ENCODE measurements at regions not wholly inside any gene's neighbourhood (a gene's known extent, or its start where the extent isn't known, plus 50 kb on each side); places are given as distances from the start of the nearest gene placed in this dataset.
"Not testable (repeated sequence)": the region's sequence is repeated elsewhere in the genome, so short reads cannot be mapped to it uniquely, and the experiment has no call there.

DNA sequence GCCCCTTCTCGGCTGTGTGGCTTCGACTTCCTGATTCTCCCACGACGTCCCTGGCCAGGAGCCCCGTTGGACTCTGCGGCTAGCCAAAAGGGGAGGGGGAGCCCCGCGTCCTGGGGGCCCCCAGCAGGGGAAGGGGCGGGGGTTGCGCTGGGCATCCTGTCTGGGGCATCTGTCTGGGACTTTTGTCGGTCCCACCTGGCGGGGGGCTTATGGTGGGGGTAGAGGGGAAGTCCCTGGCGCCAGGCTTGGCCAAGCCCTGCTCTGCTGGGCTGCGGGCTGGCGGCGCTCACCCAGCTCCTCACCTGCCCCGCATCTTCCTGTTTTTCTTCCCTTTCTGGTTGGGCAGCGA is 142.7 kb upstream of the EEF2KMT start:
- not testable (repeated sequence) for H3K9me3 ChIP-seq (ENCODE audit: control insufficient read depth in 2 of 2, low read length in 2 of 2); ATAC-seq (ENCODE audit: low read depth in 2 of 2); H3K36me3 Mint-ChIP-seq; H3K36me3 ChIP-seq (ENCODE audit: control insufficient read depth, insufficient read depth, low read length); H3K27ac ChIP-seq (ENCODE audit: insufficient read depth, low read length, poor library complexity, severe bottlenecking); DNase-seq; H3K27ac Mint-ChIP-seq; H3K4me1 Mint-ChIP-seq; H3K4me3 ChIP-seq (ENCODE audit: low read depth, low read length); H3K27me3 ChIP-seq (ENCODE audit: control insufficient read depth, insufficient read depth, low read length); H3K4me1 ChIP-seq (ENCODE audit: control insufficient read depth, insufficient read depth, low read length, poor library complexity, severe bottlenecking); H3K9me3 Mint-ChIP-seq
- peaks cover 20% of the 10 kb centered on the region for H3K27me3 Mint-ChIP-seq
- peak overlapping the region in 1 of 4 donors; percentile 59 for H3K4me3 Mint-ChIP-seq

DNA sequence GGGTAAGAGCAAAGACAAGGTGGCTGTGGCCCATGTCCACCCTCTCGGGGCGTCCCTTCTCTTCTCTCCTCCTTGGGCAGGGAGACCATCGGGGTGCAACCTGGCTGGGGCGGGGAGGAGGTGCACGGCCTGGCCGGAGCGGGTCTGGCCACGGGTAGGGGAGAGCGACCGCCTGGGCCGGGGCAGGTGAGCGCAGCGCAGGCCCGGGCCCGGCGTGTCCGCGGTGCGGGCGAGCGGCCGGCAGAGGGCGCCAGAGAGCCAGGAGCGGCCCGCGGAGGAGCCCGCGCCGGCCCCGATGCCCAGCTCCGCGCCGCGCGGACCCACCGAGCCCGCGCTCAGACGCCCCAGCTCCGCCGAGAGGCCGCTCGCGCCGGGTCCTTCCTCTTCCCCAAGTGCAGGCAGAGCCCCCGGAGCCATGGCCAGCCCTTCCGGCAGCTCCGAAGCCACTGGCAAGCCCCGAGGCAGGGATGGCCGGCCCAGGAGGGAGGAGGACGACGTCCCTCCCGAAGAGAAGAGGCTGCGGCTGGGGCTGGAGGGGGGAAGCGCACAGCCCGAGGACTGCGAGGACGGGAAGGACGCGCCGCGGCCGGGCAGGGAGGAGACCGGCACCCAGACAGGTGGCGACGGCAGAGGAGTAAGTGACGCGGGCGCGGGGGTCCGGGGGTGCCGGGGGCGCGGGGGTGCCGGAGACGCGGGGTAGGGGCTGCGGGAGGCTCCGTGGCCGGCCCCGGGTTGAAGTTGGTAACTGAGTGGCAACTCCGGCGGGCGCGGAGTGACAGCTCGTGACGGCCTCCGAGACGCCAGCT is 142.1 kb upstream of the EEF2KMT start:
- not testable (repeated sequence) for H3K4me1 ChIP-seq (ENCODE audit: control insufficient read depth, insufficient read depth, low read length, poor library complexity, severe bottlenecking); H3K36me3 Mint-ChIP-seq; ATAC-seq (ENCODE audit: low read depth in 2 of 2); H3K36me3 ChIP-seq (ENCODE audit: control insufficient read depth, insufficient read depth, low read length); H3K4me3 ChIP-seq (ENCODE audit: low read depth, low read length); H3K27ac ChIP-seq (ENCODE audit: insufficient read depth, low read length, poor library complexity, severe bottlenecking); H3K27ac Mint-ChIP-seq; H3K27me3 ChIP-seq (ENCODE audit: control insufficient read depth, insufficient read depth, low read length); H3K9me3 Mint-ChIP-seq; H3K9me3 ChIP-seq (ENCODE audit: control insufficient read depth in 2 of 2, low read length in 2 of 2); H3K4me1 Mint-ChIP-seq
- peaks cover 15% of the 10 kb centered on the region for H3K27me3 Mint-ChIP-seq
- peak; percentile 4 to 36 (median 18) for DNase-seq
- peak overlapping the region in 2 of 4 donors; percentile 52 to 70 for H3K4me3 Mint-ChIP-seq

DNA sequence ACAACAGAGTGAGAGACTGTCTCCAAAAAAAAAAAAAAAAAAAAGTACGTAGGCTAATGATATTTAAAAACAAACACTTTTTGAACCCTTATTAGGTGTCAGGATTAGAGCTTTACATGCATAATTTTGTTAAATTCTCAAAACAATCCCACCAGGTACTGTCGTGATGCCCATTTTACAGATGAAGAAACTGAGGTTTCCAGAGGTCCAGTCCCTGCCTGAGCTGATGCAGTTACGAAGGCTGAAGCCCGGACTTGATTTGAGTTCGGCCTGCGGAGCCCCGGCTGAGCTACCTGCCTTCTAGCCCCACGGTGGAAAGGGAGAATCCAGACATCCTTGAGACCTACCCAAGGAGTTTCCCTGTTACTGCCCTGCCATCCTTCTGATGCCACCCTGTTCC is 137.5 kb upstream of the EEF2KMT start:
- ATAC-seq (ENCODE audit: low read depth in 2 of 2) (no peak), DNase-seq (no peak)
- no peak overlapping the region for H3K4me3 ChIP-seq (ENCODE audit: low read depth, low read length)
- H3K4me1 Mint-ChIP-seq: peaks cover 0 to 6% (median 0%) of the 10 kb centered on the region in 4 donors
- H3K9me3 ChIP-seq (ENCODE audit: control insufficient read depth in 2 of 2, low read length in 2 of 2): no peaks in the 10 kb centered on the region
- no peaks in the 10 kb centered on the region for H3K4me1 ChIP-seq (ENCODE audit: control insufficient read depth, insufficient read depth, low read length, poor library complexity, severe bottlenecking)
- H3K27me3 Mint-ChIP-seq: peaks cover 14% of the 10 kb centered on the region
- H3K4me3 Mint-ChIP-seq: no peak overlapping the region
- H3K9me3 Mint-ChIP-seq: peaks cover 0 to 3% (median 0%) of the 10 kb centered on the region in 7 donors
- H3K36me3 ChIP-seq (ENCODE audit: control insufficient read depth, insufficient read depth, low read length): no peaks in the 10 kb centered on the region
- no peak overlapping the region for H3K27ac Mint-ChIP-seq
- H3K27me3 ChIP-seq (ENCODE audit: control insufficient read depth, insufficient read depth, low read length): no peaks in the 10 kb centered on the region
- no peaks in the 10 kb centered on the region for H3K36me3 Mint-ChIP-seq
- no peak overlapping the region for H3K27ac ChIP-seq (ENCODE audit: insufficient read depth, low read length, poor library complexity, severe bottlenecking)

DNA sequence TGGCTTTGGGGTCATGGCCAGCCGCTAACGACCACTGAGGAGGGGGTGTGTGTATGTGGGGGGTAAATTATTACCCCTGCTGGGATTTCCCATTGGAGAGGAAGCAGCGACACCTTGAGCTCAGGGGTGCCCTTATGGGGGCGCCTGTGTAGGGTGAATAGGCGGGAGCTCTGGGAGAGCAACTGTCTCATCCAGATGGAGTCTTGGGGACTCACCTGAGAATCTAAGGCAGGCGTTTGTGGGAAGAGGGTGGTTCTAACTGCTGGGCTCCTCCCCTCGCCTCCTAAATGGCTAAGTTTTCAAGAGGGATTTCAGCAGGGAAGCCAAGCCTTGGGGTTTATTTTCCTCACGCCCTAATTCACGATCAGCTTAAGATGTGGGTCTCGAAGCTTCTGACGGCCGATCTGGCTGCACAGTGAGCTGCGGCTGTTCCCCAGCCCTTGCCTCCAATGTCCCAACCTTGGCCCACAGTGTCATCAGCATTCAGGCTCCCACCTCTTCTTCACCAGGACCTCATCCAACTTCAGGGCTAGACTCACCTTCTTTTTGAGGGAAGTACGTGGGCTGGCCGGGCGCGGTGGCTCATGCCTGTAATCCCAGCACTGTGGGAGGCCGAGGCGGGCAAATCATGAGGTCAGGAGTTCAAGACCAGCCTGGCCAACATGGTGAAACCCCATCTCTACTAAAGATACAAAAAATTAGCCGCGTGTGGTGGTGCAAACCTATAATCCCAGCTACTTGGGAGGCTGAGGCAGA is 136.9 kb upstream of the EEF2KMT start:
- Mint-ChIP-seq H3K4me3 (no peak overlapping the region), H3K27me3 (peaks cover 14% of the 10 kb centered on the region), H3K27ac (no peak overlapping the region), H3K4me1 (peaks cover 0 to 6% (median 0%) of the 10 kb centered on the region in 4 donors), H3K36me3 (no peaks in the 10 kb centered on the region), H3K9me3 (peaks cover 0 to 3% (median 0%) of the 10 kb centered on the region in 7 donors)
- no peaks in the 10 kb centered on the region for H3K36me3 ChIP-seq (ENCODE audit: control insufficient read depth, insufficient read depth, low read length)
- H3K9me3 ChIP-seq (ENCODE audit: control insufficient read depth in 2 of 2, low read length in 2 of 2): no peaks in the 10 kb centered on the region
- DNase-seq (no peak), ATAC-seq (ENCODE audit: low read depth in 2 of 2) (no peak)
- H3K4me3 ChIP-seq (ENCODE audit: low read depth, low read length): no peak overlapping the region
- no peaks in the 10 kb centered on the region for H3K4me1 ChIP-seq (ENCODE audit: control insufficient read depth, insufficient read depth, low read length, poor library complexity, severe bottlenecking)
- H3K27ac ChIP-seq (ENCODE audit: insufficient read depth, low read length, poor library complexity, severe bottlenecking): no peak overlapping the region
- no peaks in the 10 kb centered on the region for H3K27me3 ChIP-seq (ENCODE audit: control insufficient read depth, insufficient read depth, low read length)

DNA sequence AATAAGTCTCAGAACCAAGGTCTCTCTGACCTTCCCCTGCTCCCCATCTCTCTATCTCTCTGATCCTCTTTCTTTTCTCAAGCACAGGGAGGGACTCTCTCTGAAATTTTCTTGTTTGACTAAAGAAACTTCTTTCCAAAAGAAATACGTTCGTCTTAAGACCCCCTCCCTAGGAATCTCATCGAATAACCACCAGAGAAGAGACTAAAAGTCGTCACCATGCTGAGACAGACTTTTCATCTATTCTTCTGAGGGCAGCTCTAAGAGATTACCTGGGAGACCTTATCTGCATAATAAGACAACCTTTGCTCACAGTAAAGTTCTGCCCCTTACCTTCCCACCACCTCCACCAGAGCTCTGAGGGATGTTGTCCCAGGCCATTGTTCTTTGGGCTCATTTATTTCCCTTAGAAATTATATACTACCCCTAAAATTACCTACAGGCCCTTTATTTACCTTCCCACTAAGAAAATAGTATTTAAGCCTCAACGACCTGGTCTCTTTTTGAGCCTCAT is 133.7 kb upstream of the EEF2KMT start:
- H3K9me3 Mint-ChIP-seq: peaks cover 0 to 3% (median 0%) of the 10 kb centered on the region in 7 donors
- Histone ChIP-seq H3K9me3 (ENCODE audit: control insufficient read depth in 2 of 2, low read length in 2 of 2) (no peaks in the 10 kb centered on the region), H3K4me1 (ENCODE audit: control insufficient read depth, insufficient read depth, low read length, poor library complexity, severe bottlenecking) (no peaks in the 10 kb centered on the region), H3K36me3 (ENCODE audit: control insufficient read depth, insufficient read depth, low read length) (no peaks in the 10 kb centered on the region), H3K27me3 (ENCODE audit: control insufficient read depth, insufficient read depth, low read length) (no peaks in the 10 kb centered on the region), H3K27ac (ENCODE audit: insufficient read depth, low read length, poor library complexity, severe bottlenecking) (no peak overlapping the region), H3K4me3 (ENCODE audit: low read depth, low read length) (no peak overlapping the region)
- no peak overlapping the region for H3K4me3 Mint-ChIP-seq
- no peak overlapping the region for H3K27ac Mint-ChIP-seq
- DNase-seq: no peak
- no peak for ATAC-seq (ENCODE audit: low read depth in 2 of 2)
- H3K27me3 Mint-ChIP-seq: peaks cover 12% of the 10 kb centered on the region
- H3K36me3 Mint-ChIP-seq: no peaks in the 10 kb centered on the region
- H3K4me1 Mint-ChIP-seq: no peaks in the 10 kb centered on the region

DNA sequence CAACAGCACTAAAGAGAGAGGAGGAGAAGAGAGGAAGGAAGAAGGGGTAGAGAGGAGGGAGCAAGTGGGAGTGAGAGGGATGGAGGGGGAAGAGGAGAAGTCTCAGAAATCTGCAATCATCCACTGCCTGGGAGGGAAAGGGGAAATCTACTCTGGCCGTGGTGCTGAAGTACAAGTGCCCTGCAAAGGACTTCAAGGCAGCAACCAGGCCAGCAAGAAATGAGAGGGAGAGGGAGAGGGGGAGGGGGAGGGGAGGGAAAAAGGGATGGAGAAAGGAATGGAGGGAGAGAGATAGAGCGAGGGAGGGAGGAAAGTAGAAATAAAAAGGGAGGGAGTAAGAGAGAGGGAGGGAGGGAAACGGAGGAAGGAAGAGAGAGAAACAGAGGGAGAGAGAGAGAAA is 130.8 kb upstream of the EEF2KMT start:
- no peak for ATAC-seq (ENCODE audit: low read depth in 2 of 2)
- Histone ChIP-seq H3K36me3 (ENCODE audit: control insufficient read depth, insufficient read depth, low read length) (no peaks in the 10 kb centered on the region), H3K4me1 (ENCODE audit: control insufficient read depth, insufficient read depth, low read length, poor library complexity, severe bottlenecking) (no peaks in the 10 kb centered on the region), H3K27ac (ENCODE audit: insufficient read depth, low read length, poor library complexity, severe bottlenecking) (no peak overlapping the region), H3K9me3 (ENCODE audit: control insufficient read depth in 2 of 2, low read length in 2 of 2) (no peaks in the 10 kb centered on the region), H3K27me3 (ENCODE audit: control insufficient read depth, insufficient read depth, low read length) (no peaks in the 10 kb centered on the region), H3K4me3 (ENCODE audit: low read depth, low read length) (no peak overlapping the region)
- Mint-ChIP-seq H3K4me1 (no peaks in the 10 kb centered on the region), H3K9me3 (peaks cover 0 to 3% (median 0%) of the 10 kb centered on the region in 7 donors), H3K4me3 (no peak overlapping the region), H3K27ac (peak overlapping the region in 1 of 3 donors; percentile 65), H3K27me3 (peaks cover 12% of the 10 kb centered on the region), H3K36me3 (no peaks in the 10 kb centered on the region)
- no peak for DNase-seq

DNA sequence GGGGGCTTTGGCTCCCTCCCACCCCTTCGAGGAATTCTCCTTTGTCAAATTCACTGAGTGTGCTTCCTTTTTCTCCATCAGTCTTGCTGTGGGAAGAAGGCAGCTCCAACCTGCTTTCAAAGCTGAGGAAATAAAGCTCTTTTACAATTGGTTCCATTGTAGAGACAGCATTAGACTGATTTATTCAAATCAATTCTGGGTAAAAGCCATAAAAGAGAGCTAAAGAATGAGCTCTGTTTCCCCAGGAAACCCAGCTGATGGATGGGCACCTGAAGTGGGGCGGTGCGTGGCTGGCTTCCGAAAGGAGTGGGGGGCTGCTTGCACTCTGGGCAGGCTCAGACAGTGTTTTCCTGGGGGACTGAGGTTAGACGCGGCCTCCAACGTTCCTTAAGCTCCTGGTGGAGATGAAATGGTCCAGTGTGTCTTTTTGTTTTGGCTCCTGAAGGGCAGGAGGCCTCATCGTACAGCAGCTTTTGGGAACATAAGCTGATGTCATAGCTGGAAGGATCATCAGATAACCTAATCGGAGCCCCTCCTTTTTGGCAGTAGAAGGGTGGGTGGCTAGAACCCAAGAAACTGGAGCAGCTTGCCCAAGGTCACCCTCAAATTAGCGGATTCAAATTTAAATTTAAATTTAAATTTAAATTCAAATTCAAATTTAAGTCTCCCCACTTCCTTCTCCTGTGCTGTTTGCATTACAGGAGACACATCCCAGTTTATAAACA is 128.5 kb upstream of the EEF2KMT start:
- H3K4me3 ChIP-seq (ENCODE audit: low read depth, low read length): no peak overlapping the region
- no peak overlapping the region for H3K27ac Mint-ChIP-seq
- no peaks in the 10 kb centered on the region for H3K4me1 Mint-ChIP-seq
- peaks cover 0 to 3% (median 0%) of the 10 kb centered on the region in 7 donors for H3K9me3 Mint-ChIP-seq
- H3K27ac ChIP-seq (ENCODE audit: insufficient read depth, low read length, poor library complexity, severe bottlenecking): no peak overlapping the region
- no peaks in the 10 kb centered on the region for H3K27me3 ChIP-seq (ENCODE audit: control insufficient read depth, insufficient read depth, low read length)
- H3K9me3 ChIP-seq (ENCODE audit: control insufficient read depth in 2 of 2, low read length in 2 of 2): no peaks in the 10 kb centered on the region
- DNase-seq (no peak), ATAC-seq (ENCODE audit: low read depth in 2 of 2) (no peak)
- no peaks in the 10 kb centered on the region for H3K36me3 ChIP-seq (ENCODE audit: control insufficient read depth, insufficient read depth, low read length)
- H3K36me3 Mint-ChIP-seq: no peaks in the 10 kb centered on the region
- no peak overlapping the region for H3K4me3 Mint-ChIP-seq
- H3K27me3 Mint-ChIP-seq: peaks cover 5% of the 10 kb centered on the region
- no peaks in the 10 kb centered on the region for H3K4me1 ChIP-seq (ENCODE audit: control insufficient read depth, insufficient read depth, low read length, poor library complexity, severe bottlenecking)
